ENCODE measurements at regions not wholly inside any gene's neighbourhood (a gene's known extent, or its start where the extent isn't known, plus 50 kb on each side); places are given as distances from the start of the nearest gene placed in this dataset.
"Not testable (repeated sequence)": the region's sequence is repeated elsewhere in the genome, so short reads cannot be mapped to it uniquely, and the experiment has no call there.

DNA sequence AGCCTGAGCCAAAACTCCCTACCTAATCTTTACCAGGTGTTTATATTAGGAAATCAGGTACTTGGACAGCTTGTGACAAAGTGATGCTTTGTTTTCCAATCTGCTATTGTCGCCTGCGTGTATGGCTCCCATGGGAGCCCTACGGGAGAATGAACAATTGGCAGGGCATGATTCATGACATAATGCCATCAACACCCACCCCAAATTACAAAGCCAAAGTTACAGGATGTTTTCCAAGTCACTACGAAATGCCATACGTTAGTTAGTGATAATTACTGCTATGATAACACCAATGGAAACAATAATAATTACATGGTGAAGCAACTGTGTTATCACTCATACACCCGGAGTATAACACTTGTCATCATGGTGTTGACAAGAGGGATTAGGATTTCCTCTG is 226.4 kb downstream of the FAM181B start:
- H3K9ac ChIP-seq (ENCODE audit: low read length), result no peak overlapping the region
- no peak overlapping the region for H2BK15ac ChIP-seq (ENCODE audit: low read depth, poor library complexity, severe bottlenecking)
- H2BK5ac ChIP-seq (ENCODE audit: low read depth, low read length, poor library complexity, severe bottlenecking), result no peak overlapping the region
- no peaks in the 10 kb centered on the region for H3K9me3 ChIP-seq (ENCODE audit: control insufficient read depth, low read length)
- no peak overlapping the region for H3K27ac ChIP-seq (ENCODE audit: low read length, poor library complexity, severe bottlenecking)
- H2BK12ac ChIP-seq (ENCODE audit: low read length in 2 of 2), result no peak overlapping the region
- no peak overlapping the region for H3K14ac ChIP-seq (ENCODE audit: low read length in 2 of 2)
- no peak overlapping the region for H3K4ac ChIP-seq (ENCODE audit: low read depth in 1 of 2, low read length in 2 of 2)
- no peak overlapping the region for H2AK5ac ChIP-seq (ENCODE audit: low read length, severe bottlenecking)
- no peaks in the 10 kb centered on the region for H3K79me1 ChIP-seq (replicated peaks; ENCODE audit: low read length, poor library complexity, severe bottlenecking)
- H3K23ac ChIP-seq (ENCODE audit: low read length in 2 of 2), result no peak overlapping the region
- H3K4me2 ChIP-seq (ENCODE audit: low read length, poor library complexity, severe bottlenecking), result no peak overlapping the region
- H3K18ac ChIP-seq (ENCODE audit: low read depth in 1 of 2, low read length in 2 of 2), result no peak overlapping the region
- H2BK120ac ChIP-seq (ENCODE audit: low read depth, low read length), result no peak overlapping the region
- H3K4me1 ChIP-seq (ENCODE audit: control insufficient read depth, insufficient read depth, low read depth, low read length), result no peaks in the 10 kb centered on the region
- 94% methylated on average over 3 of the region's 6 CpGs for WGBS
- H3K36me3 ChIP-seq (ENCODE audit: control insufficient read depth in 1 of 2, insufficient read depth in 2 of 2, low read depth in 1 of 2, low read length in 2 of 2), result no peaks in the 10 kb centered on the region
- no peaks in the 10 kb centered on the region for H3K27me3 ChIP-seq (ENCODE audit: control insufficient read depth in 1 of 2, insufficient read depth in 1 of 2, low read length in 2 of 2)
- H4K8ac ChIP-seq (ENCODE audit: low read length), result no peak overlapping the region
- no peak overlapping the region for H4K91ac ChIP-seq (ENCODE audit: low read length)
- DNase-seq, result no peak
- no peak overlapping the region for H2AFZ ChIP-seq (ENCODE audit: low read depth, low read length)
- H3K4me3 ChIP-seq (ENCODE audit: insufficient read depth in 1 of 2, low read depth in 1 of 2, low read length in 2 of 2), result no peak overlapping the region

DNA sequence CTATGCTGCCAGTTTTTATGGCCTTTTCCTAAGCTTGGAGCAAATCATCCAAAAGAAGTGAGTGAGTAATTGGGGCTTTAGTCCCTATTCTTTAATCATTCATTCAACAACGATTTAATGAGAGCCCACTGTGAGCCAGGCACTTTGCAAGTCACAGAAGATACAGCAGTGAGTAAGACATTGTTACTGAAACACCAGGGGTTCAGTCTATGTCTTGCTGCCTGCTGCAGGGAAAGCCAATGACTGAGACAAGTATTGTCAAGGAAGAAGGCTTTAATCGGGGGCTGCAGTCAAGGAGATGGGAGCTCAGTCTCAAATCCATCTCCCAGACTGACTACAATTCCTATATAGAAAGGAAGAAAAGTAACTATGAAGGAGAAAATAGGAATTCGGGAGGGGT is 228.3 kb downstream of the FAM181B start:
- WGBS, result 28% methylated on average over 2 of the region's 3 CpGs
- Histone ChIP-seq H2AK5ac (ENCODE audit: low read length, severe bottlenecking) (no peak overlapping the region), H4K8ac (ENCODE audit: low read length) (no peak overlapping the region), H3K4ac (ENCODE audit: low read depth in 1 of 2, low read length in 2 of 2) (no peak overlapping the region), H3K14ac (ENCODE audit: low read length in 2 of 2) (no peak overlapping the region), H2BK5ac (ENCODE audit: low read depth, low read length, poor library complexity, severe bottlenecking) (no peak overlapping the region), H4K91ac (ENCODE audit: low read length) (no peak overlapping the region), H2BK15ac (ENCODE audit: low read depth, poor library complexity, severe bottlenecking) (no peak overlapping the region), H3K27ac (ENCODE audit: low read length, poor library complexity, severe bottlenecking) (no peak overlapping the region), H2BK12ac (ENCODE audit: low read length in 2 of 2) (no peak overlapping the region), H3K4me2 (ENCODE audit: low read length, poor library complexity, severe bottlenecking) (no peak overlapping the region), H2BK120ac (ENCODE audit: low read depth, low read length) (no peak overlapping the region), H3K9me3 (ENCODE audit: control insufficient read depth, low read length) (no peaks in the 10 kb centered on the region), H3K4me3 (ENCODE audit: insufficient read depth in 1 of 2, low read depth in 1 of 2, low read length in 2 of 2) (no peak overlapping the region), H2AFZ (ENCODE audit: low read depth, low read length) (no peak overlapping the region), H3K9ac (ENCODE audit: low read length) (no peak overlapping the region), H3K18ac (ENCODE audit: low read depth in 1 of 2, low read length in 2 of 2) (no peak overlapping the region), H3K4me1 (ENCODE audit: control insufficient read depth, insufficient read depth, low read depth, low read length) (no peaks in the 10 kb centered on the region), H3K79me1 (replicated peaks; ENCODE audit: low read length, poor library complexity, severe bottlenecking) (no peaks in the 10 kb centered on the region), H3K36me3 (ENCODE audit: control insufficient read depth in 1 of 2, insufficient read depth in 2 of 2, low read depth in 1 of 2, low read length in 2 of 2) (no peaks in the 10 kb centered on the region), H3K27me3 (ENCODE audit: control insufficient read depth in 1 of 2, insufficient read depth in 1 of 2, low read length in 2 of 2) (no peaks in the 10 kb centered on the region), H3K23ac (ENCODE audit: low read length in 2 of 2) (no peak overlapping the region)
- no peak for DNase-seq

DNA sequence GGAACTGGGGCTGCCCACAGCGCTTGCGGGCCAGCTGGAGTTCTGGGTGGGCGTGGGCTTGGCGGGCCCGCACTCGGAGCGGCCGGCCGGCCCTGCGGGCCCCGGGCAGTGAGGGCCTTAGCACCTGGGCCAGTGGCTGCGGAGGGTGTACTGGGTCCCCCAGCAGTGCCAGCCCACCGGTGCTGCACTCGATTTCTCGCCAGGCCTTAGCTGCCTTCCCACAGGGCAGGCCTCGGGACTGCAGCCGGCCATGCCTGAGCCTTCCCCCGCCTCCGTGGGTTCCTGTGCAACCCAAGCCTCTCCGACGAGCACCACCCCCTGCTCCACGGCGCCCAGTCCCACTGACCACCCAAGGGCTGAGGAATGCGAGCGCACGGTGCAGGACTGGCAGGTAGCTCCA is 232.5 kb downstream of the FAM181B start:
- WGBS, result 97% methylated on average over 25 of the region's 26 CpGs
- H2BK5ac ChIP-seq (ENCODE audit: low read depth, low read length, poor library complexity, severe bottlenecking); H3K9me3 ChIP-seq (ENCODE audit: control insufficient read depth, low read length): not testable (repeated sequence)

DNA sequence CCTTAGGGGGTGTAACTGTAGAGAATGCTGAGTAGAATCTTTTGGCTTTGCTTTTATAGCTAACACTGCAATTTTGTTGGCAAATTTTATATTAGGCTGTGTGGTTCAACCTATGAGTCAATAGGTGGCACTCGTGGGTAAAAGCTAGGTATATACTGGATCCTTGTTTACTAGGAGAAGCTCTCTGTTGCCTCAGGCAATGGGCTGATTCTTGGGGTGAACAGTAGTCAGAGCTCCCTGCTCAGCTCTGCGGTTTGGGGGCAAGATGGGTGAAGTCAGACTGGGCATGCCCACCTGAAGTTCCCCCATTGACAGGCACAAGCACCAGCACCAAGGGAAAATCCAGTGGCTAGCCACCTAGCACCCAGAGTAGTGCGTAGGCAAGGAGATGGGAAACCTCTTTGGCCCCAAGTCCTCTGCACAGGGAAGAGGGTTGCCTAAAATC is 238.7 kb downstream of the FAM181B start:
- Histone ChIP-seq H3K4me2 (ENCODE audit: low read length, poor library complexity, severe bottlenecking) (no peak overlapping the region), H3K27ac (ENCODE audit: low read length, poor library complexity, severe bottlenecking) (no peak overlapping the region), H2AFZ (ENCODE audit: low read depth, low read length) (no peak overlapping the region), H3K4me1 (ENCODE audit: control insufficient read depth, insufficient read depth, low read depth, low read length) (no peaks in the 10 kb centered on the region), H2BK5ac (ENCODE audit: low read depth, low read length, poor library complexity, severe bottlenecking) (no peak overlapping the region), H2AK5ac (ENCODE audit: low read length, severe bottlenecking) (no peak overlapping the region), H3K36me3 (ENCODE audit: control insufficient read depth in 1 of 2, insufficient read depth in 2 of 2, low read depth in 1 of 2, low read length in 2 of 2) (no peaks in the 10 kb centered on the region), H4K91ac (ENCODE audit: low read length) (no peak overlapping the region), H2BK15ac (ENCODE audit: low read depth, poor library complexity, severe bottlenecking) (no peak overlapping the region), H4K8ac (ENCODE audit: low read length) (no peak overlapping the region), H3K27me3 (ENCODE audit: control insufficient read depth in 1 of 2, insufficient read depth in 1 of 2, low read length in 2 of 2) (no peaks in the 10 kb centered on the region), H3K9me3 (ENCODE audit: control insufficient read depth, low read length) (peaks cover 16% of the 10 kb centered on the region), H3K14ac (ENCODE audit: low read length in 2 of 2) (no peak overlapping the region), H3K4ac (ENCODE audit: low read depth in 1 of 2, low read length in 2 of 2) (no peak overlapping the region), H2BK120ac (ENCODE audit: low read depth, low read length) (no peak overlapping the region), H3K79me1 (replicated peaks; ENCODE audit: low read length, poor library complexity, severe bottlenecking) (no peaks in the 10 kb centered on the region), H2BK12ac (ENCODE audit: low read length in 2 of 2) (no peak overlapping the region), H3K18ac (ENCODE audit: low read depth in 1 of 2, low read length in 2 of 2) (no peak overlapping the region), H3K4me3 (ENCODE audit: insufficient read depth in 1 of 2, low read depth in 1 of 2, low read length in 2 of 2) (no peak overlapping the region), H3K23ac (ENCODE audit: low read length in 2 of 2) (no peak overlapping the region), H3K9ac (ENCODE audit: low read length) (no peak overlapping the region)
- WGBS, result 26% methylated on average over 3 of the region's 3 CpGs
- DNase-seq, result peak; percentile 0

More for the DNA sequence above, 232.5 kb downstream of the FAM181B start:
- not testable (repeated sequence) for H3K18ac ChIP-seq (ENCODE audit: low read depth in 1 of 2, low read length in 2 of 2); H3K4me1 ChIP-seq (ENCODE audit: control insufficient read depth, insufficient read depth, low read depth, low read length); H3K4me2 ChIP-seq (ENCODE audit: low read length, poor library complexity, severe bottlenecking); H3K27ac ChIP-seq (ENCODE audit: low read length, poor library complexity, severe bottlenecking); H2BK120ac ChIP-seq (ENCODE audit: low read depth, low read length); H3K79me1 ChIP-seq (replicated peaks; ENCODE audit: low read length, poor library complexity, severe bottlenecking); DNase-seq; H4K8ac ChIP-seq (ENCODE audit: low read length); H2BK12ac ChIP-seq (ENCODE audit: low read length in 2 of 2); H4K91ac ChIP-seq (ENCODE audit: low read length); H2AK5ac ChIP-seq (ENCODE audit: low read length, severe bottlenecking); H3K36me3 ChIP-seq (ENCODE audit: control insufficient read depth in 1 of 2, insufficient read depth in 2 of 2, low read depth in 1 of 2, low read length in 2 of 2); H2AFZ ChIP-seq (ENCODE audit: low read depth, low read length); H3K4ac ChIP-seq (ENCODE audit: low read depth in 1 of 2, low read length in 2 of 2); H2BK15ac ChIP-seq (ENCODE audit: low read depth, poor library complexity, severe bottlenecking); H3K14ac ChIP-seq (ENCODE audit: low read length in 2 of 2); H3K9ac ChIP-seq (ENCODE audit: low read length); H3K4me3 ChIP-seq (ENCODE audit: insufficient read depth in 1 of 2, low read depth in 1 of 2, low read length in 2 of 2); H3K27me3 ChIP-seq (ENCODE audit: control insufficient read depth in 1 of 2, insufficient read depth in 1 of 2, low read length in 2 of 2); H3K23ac ChIP-seq (ENCODE audit: low read length in 2 of 2)
